GM23338 (cell line): ENCODE measurements at regions not wholly inside any gene's neighbourhood (a gene's known extent, or its start where the extent isn't known, plus 50 kb on each side); places are given as distances from the start of the nearest gene placed in this dataset.

Experiments used
- ATAC-seq: fragments of 200-7000 bp; cut with Tn5 transposase; 3 replicates; pipeline ENCODE4 v1.9.1; 2020
- DNase-seq: peaks from one replicate; pipeline ENCODE4 v3.0.0-alpha.2; 2015; ENCODE audit warnings: low spot score
- H2AFZ ChIP-seq: fragments of 200-600 bp; sonication (generic); 2 replicates; pipeline ENCODE4 v1.8.0; 2016; ENCODE audit warnings: antibody characterized with exemption, mild to moderate bottlenecking, moderate library complexity
- H3F3A ChIP-seq: fragments of 200-600 bp; sonication (generic); replicated peaks from 2 replicates; pipeline ENCODE4 v1.8.0; 2017; ENCODE audit warnings: antibody characterized with exemption, mixed run types, low read depth
- H3K27ac ChIP-seq: fragments of 200-600 bp; sonication (generic); 2 replicates; pipeline ENCODE4 v1.6.1; 2016; ENCODE audit warnings: low read depth
- H3K27me3 ChIP-seq: fragments of 200-600 bp; sonication (generic); 2 replicates; pipeline ENCODE4 v1.8.0; 2016; ENCODE audit warnings: mild to moderate bottlenecking, mixed run types, moderate library complexity; ENCODE audit not compliant: insufficient read depth
- H3K36me3 ChIP-seq: fragments of 200-600 bp; sonication (generic); 2 replicates; pipeline ENCODE4 v1.8.0; 2016; ENCODE audit warnings: mild to moderate bottlenecking; ENCODE audit not compliant: insufficient read depth
- H3K4me1 ChIP-seq: fragments of 200-600 bp; sonication (generic); 2 replicates; pipeline ENCODE4 v1.8.0; 2016; ENCODE audit warnings: mild to moderate bottlenecking, moderate library complexity; ENCODE audit not compliant: insufficient read depth
- H3K4me2 ChIP-seq: fragments of 200-600 bp; sonication (generic); 2 replicates; pipeline ENCODE4 v1.7.1; 2017; ENCODE audit warnings: mixed run types
- H3K4me3 ChIP-seq: fragments of 200-600 bp; sonication (generic); 2 replicates; pipeline ENCODE4 v1.6.1; 2016; ENCODE audit warnings: mixed run types
- H3K79me2 ChIP-seq: fragments of 200-600 bp; sonication (generic); replicated peaks from 2 replicates; pipeline ENCODE4 v1.8.0; 2017; ENCODE audit warnings: mild to moderate bottlenecking; ENCODE audit not compliant: insufficient read depth
- H3K9me2 ChIP-seq: fragments of 200-600 bp; sonication (generic); 2 replicates; pipeline ENCODE4 v1.8.0; 2017; ENCODE audit not compliant: insufficient read depth
- H4K20me1 ChIP-seq: fragments of 200-600 bp; sonication (generic); replicated peaks from 2 replicates; pipeline ENCODE4 v1.8.0; 2017; ENCODE audit warnings: mild to moderate bottlenecking; ENCODE audit not compliant: insufficient read depth
- H3K27ac Mint-ChIP-seq: 2 replicates; pipeline ENCODE4 v1.8.0; 2020; ENCODE audit warnings: inconsistent platforms, mild to moderate bottlenecking, moderate library complexity, mixed read lengths
- H3K27me3 Mint-ChIP-seq: 3 replicates; pipeline ENCODE4 v1.8.0; 2022; ENCODE audit warnings: low read depth, mild to moderate bottlenecking, moderate library complexity, mixed read lengths, inconsistent platforms; ENCODE audit not compliant: insufficient read depth, poor library complexity
- H3K36me3 Mint-ChIP-seq: 3 replicates; pipeline ENCODE4 v1.8.0; 2021; ENCODE audit warnings: low read depth, mild to moderate bottlenecking, inconsistent platforms, moderate library complexity, mixed read lengths
- H3K4me1 Mint-ChIP-seq: 3 replicates; pipeline ENCODE4 v1.8.0; 2020; ENCODE audit warnings: mild to moderate bottlenecking, inconsistent platforms, mixed read lengths
- H3K4me3 Mint-ChIP-seq: 3 replicates; pipeline ENCODE4 v1.8.0; 2021; ENCODE audit warnings: moderate library complexity, mild to moderate bottlenecking, inconsistent platforms, mixed read lengths
- H3K9me3 Mint-ChIP-seq: 3 replicates; pipeline ENCODE4 v1.8.0; 2020; ENCODE audit warnings: moderate library complexity, mild to moderate bottlenecking, inconsistent platforms, mixed read lengths
- CREB1 ChIP-seq: fragments of 250-450 bp; sonication (Bioruptor Pico); IDR thresholded peaks from 2 replicates; pipeline ENCODE4 v1.5.0; 2020; ENCODE audit warnings: low read depth, mild to moderate bottlenecking, moderate library complexity
- EZH2 ChIP-seq: fragments of 200-600 bp; sonication (generic); IDR thresholded peaks from one replicate; pipeline ENCODE4 v1.8.0; 2017; ENCODE audit warnings: antibody characterized with exemption, mild to moderate bottlenecking, low read depth; ENCODE audit not compliant: unreplicated experiment
- EZH2phosphoT487 ChIP-seq: fragments of 200-600 bp; sonication (generic); IDR thresholded peaks from one replicate; pipeline ENCODE4 v1.8.1; 2018; ENCODE audit warnings: antibody characterized with exemption; ENCODE audit not compliant: unreplicated experiment
- JUNB ChIP-seq: IDR thresholded peaks from one replicate; pipeline ENCODE4 v1.6.1; 2016; ENCODE audit warnings: antibody characterized with exemption; ENCODE audit not compliant: unreplicated experiment
- NANOG ChIP-seq: IDR thresholded peaks from 2 replicates; pipeline ENCODE4 v1.6.1; 2016; ENCODE audit warnings: antibody characterized with exemption, borderline replicate concordance
- POLR2AphosphoS5 ChIP-seq: IDR thresholded peaks from 2 replicates; pipeline ENCODE4 v1.6.1; 2016; ENCODE audit warnings: antibody characterized with exemption, low read depth
- STAT1 ChIP-seq: IDR thresholded peaks from one replicate; pipeline ENCODE4 v1.6.1; 2016; ENCODE audit warnings: antibody characterized with exemption; ENCODE audit not compliant: unreplicated experiment
- ZNF114 ChIP-seq: fragments of 250-450 bp; sonication (Bioruptor Pico); IDR thresholded peaks from 2 replicates; pipeline ENCODE4 v1.5.0; 2020; ENCODE audit warnings: mild to moderate bottlenecking, moderate library complexity
- ZNF331 ChIP-seq: fragments of 250-450 bp; sonication (Bioruptor Pico); IDR thresholded peaks from 2 replicates; pipeline ENCODE4 v1.5.0; 2020; ENCODE audit warnings: low read depth, mild to moderate bottlenecking, moderate library complexity
- TF ChIP-seq, protein P1 (sequence below), 2 experiments: fragments of 200-600 bp in 1 of 2; sonication (generic) in 1 of 2; conservative IDR thresholded peaks; 2 replicates each; pipeline versions ENCODE4 v1.5.1 to v1.6.1; 2016 to 2017; ENCODE audit warnings: antibody characterized with exemption in 2 of 2, low read depth in 2 of 2, mild to moderate bottlenecking in 2 of 2, moderate library complexity in 1 of 2
- TF ChIP-seq, protein P2 (sequence below): IDR thresholded peaks from one replicate; pipeline ENCODE4 v1.6.1; 2018; ENCODE audit warnings: antibody characterized with exemption; ENCODE audit not compliant: unreplicated experiment
- TF ChIP-seq, protein P3 (sequence below): fragments of 250-450 bp; sonication (Bioruptor Pico); IDR thresholded peaks from 2 replicates; pipeline ENCODE4 v1.5.0; 2020; ENCODE audit warnings: mild to moderate bottlenecking, moderate library complexity
- TF ChIP-seq, protein P4 (sequence below): IDR thresholded peaks from 2 replicates; pipeline ENCODE4 v1.6.1; 2016; ENCODE audit warnings: antibody characterized with exemption

DNA sequence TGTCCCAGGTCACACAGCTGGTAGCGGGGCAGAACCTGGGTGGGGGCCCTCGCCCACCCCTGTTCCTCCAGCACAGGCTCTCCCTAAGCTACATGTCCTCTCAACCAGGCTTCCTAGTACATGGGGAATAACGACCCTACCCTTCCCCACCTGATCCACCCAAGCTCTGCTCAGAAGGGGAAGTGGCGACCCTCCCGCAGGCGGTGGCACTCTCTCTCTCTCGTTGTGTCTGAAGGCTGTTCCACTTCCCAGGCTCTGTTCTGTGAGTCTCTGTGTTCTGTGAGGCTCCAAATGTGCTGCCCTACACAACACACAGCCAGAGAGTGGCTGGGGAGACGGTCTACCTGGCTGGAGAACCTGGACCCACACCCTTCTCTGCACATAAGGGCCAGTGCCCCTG, 135.8 kb downstream of the COPS8 start:
- Mint-ChIP-seq H3K9me3 (peaks cover 2% of the 10 kb centered on the region; the same call in 2 of the 3 replicates), H3K4me1 (peaks cover 32% of the 10 kb centered on the region), H3K27ac (no peak overlapping the region), H3K36me3 (no peaks in the 10 kb centered on the region; the same call in 2 of the 3 replicates), H3K27me3 (peaks cover 4% of the 10 kb centered on the region), H3K4me3 (no peak overlapping the region)
- Histone ChIP-seq H2AFZ (peak overlapping the region; percentile 74; the same call in 1 of the 2 replicates), H3K27me3 (no peaks in the 10 kb centered on the region), H3K27ac (no peak overlapping the region), H3K4me3 (no peak overlapping the region), H3K9me2 (peaks cover 8% of the 10 kb centered on the region; the same call in 1 of the 2 replicates), H3K4me1 (peaks cover 12% of the 10 kb centered on the region; the same call in 1 of the 2 replicates), H4K20me1 (no peaks in the 10 kb centered on the region), H3K36me3 (no peaks in the 10 kb centered on the region), H3F3A (no peaks in the 10 kb centered on the region), H3K79me2 (no peaks in the 10 kb centered on the region), H3K4me2 (no peak overlapping the region)
- DNase-seq (no peak), ATAC-seq (peak; percentile 46)
- TF ChIP-seq, protein P1, sequence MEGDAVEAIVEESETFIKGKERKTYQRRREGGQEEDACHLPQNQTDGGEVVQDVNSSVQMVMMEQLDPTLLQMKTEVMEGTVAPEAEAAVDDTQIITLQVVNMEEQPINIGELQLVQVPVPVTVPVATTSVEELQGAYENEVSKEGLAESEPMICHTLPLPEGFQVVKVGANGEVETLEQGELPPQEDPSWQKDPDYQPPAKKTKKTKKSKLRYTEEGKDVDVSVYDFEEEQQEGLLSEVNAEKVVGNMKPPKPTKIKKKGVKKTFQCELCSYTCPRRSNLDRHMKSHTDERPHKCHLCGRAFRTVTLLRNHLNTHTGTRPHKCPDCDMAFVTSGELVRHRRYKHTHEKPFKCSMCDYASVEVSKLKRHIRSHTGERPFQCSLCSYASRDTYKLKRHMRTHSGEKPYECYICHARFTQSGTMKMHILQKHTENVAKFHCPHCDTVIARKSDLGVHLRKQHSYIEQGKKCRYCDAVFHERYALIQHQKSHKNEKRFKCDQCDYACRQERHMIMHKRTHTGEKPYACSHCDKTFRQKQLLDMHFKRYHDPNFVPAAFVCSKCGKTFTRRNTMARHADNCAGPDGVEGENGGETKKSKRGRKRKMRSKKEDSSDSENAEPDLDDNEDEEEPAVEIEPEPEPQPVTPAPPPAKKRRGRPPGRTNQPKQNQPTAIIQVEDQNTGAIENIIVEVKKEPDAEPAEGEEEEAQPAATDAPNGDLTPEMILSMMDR (conservative IDR thresholded peaks at IDR 0.05; ENCODE audit: low read depth in 2 of 2) = no peak
- TF ChIP-seq EZH2 (no peak), NANOG (no peak), JUNB (no peak), ZNF331 (CRISPR knock-in tag) (no peak), POLR2AphosphoS5 (no peak), STAT1 (no peak), EZH2phosphoT487 (no peak), ZNF114 (CRISPR knock-in tag) (no peak), CREB1 (CRISPR knock-in tag) (no peak)
- TF ChIP-seq, protein P2, sequence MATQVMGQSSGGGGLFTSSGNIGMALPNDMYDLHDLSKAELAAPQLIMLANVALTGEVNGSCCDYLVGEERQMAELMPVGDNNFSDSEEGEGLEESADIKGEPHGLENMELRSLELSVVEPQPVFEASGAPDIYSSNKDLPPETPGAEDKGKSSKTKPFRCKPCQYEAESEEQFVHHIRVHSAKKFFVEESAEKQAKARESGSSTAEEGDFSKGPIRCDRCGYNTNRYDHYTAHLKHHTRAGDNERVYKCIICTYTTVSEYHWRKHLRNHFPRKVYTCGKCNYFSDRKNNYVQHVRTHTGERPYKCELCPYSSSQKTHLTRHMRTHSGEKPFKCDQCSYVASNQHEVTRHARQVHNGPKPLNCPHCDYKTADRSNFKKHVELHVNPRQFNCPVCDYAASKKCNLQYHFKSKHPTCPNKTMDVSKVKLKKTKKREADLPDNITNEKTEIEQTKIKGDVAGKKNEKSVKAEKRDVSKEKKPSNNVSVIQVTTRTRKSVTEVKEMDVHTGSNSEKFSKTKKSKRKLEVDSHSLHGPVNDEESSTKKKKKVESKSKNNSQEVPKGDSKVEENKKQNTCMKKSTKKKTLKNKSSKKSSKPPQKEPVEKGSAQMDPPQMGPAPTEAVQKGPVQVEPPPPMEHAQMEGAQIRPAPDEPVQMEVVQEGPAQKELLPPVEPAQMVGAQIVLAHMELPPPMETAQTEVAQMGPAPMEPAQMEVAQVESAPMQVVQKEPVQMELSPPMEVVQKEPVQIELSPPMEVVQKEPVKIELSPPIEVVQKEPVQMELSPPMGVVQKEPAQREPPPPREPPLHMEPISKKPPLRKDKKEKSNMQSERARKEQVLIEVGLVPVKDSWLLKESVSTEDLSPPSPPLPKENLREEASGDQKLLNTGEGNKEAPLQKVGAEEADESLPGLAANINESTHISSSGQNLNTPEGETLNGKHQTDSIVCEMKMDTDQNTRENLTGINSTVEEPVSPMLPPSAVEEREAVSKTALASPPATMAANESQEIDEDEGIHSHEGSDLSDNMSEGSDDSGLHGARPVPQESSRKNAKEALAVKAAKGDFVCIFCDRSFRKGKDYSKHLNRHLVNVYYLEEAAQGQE = no peak
- TF ChIP-seq, protein P3, sequence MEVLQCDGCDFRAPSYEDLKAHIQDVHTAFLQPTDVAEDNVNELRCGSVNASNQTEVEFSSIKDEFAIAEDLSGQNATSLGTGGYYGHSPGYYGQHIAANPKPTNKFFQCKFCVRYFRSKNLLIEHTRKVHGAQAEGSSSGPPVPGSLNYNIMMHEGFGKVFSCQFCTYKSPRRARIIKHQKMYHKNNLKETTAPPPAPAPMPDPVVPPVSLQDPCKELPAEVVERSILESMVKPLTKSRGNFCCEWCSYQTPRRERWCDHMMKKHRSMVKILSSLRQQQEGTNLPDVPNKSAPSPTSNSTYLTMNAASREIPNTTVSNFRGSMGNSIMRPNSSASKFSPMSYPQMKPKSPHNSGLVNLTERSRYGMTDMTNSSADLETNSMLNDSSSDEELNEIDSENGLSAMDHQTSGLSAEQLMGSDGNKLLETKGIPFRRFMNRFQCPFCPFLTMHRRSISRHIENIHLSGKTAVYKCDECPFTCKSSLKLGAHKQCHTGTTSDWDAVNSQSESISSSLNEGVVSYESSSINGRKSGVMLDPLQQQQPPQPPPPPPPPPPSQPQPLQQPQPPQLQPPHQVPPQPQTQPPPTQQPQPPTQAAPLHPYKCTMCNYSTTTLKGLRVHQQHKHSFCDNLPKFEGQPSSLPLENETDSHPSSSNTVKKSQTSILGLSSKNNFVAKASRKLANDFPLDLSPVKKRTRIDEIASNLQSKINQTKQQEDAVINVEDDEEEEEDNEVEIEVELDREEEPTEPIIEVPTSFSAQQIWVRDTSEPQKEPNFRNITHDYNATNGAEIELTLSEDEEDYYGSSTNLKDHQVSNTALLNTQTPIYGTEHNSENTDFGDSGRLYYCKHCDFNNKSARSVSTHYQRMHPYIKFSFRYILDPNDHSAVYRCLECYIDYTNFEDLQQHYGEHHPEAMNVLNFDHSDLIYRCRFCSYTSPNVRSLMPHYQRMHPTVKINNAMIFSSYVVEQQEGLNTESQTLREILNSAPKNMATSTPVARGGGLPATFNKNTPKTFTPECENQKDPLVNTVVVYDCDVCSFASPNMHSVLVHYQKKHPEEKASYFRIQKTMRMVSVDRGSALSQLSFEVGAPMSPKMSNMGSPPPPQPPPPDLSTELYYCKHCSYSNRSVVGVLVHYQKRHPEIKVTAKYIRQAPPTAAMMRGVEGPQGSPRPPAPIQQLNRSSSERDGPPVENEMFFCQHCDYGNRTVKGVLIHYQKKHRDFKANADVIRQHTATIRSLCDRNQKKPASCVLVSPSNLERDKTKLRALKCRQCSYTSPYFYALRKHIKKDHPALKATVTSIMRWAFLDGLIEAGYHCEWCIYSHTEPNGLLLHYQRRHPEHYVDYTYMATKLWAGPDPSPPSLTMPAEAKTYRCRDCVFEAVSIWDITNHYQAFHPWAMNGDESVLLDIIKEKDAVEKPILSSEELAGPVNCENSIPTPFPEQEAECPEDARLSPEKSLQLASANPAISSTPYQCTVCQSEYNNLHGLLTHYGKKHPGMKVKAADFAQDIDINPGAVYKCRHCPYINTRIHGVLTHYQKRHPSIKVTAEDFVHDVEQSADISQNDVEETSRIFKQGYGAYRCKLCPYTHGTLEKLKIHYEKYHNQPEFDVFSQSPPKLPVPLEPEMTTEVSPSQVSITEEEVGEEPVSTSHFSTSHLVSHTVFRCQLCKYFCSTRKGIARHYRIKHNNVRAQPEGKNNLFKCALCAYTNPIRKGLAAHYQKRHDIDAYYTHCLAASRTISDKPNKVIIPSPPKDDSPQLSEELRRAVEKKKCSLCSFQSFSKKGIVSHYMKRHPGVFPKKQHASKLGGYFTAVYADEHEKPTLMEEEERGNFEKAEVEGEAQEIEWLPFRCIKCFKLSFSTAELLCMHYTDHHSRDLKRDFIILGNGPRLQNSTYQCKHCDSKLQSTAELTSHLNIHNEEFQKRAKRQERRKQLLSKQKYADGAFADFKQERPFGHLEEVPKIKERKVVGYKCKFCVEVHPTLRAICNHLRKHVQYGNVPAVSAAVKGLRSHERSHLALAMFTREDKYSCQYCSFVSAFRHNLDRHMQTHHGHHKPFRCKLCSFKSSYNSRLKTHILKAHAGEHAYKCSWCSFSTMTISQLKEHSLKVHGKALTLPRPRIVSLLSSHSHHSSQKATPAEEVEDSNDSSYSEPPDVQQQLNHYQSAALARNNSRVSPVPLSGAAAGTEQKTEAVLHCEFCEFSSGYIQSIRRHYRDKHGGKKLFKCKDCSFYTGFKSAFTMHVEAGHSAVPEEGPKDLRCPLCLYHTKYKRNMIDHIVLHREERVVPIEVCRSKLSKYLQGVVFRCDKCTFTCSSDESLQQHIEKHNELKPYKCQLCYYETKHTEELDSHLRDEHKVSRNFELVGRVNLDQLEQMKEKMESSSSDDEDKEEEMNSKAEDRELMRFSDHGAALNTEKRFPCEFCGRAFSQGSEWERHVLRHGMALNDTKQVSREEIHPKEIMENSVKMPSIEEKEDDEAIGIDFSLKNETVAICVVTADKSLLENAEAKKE = no peak
- TF ChIP-seq, protein P4, sequence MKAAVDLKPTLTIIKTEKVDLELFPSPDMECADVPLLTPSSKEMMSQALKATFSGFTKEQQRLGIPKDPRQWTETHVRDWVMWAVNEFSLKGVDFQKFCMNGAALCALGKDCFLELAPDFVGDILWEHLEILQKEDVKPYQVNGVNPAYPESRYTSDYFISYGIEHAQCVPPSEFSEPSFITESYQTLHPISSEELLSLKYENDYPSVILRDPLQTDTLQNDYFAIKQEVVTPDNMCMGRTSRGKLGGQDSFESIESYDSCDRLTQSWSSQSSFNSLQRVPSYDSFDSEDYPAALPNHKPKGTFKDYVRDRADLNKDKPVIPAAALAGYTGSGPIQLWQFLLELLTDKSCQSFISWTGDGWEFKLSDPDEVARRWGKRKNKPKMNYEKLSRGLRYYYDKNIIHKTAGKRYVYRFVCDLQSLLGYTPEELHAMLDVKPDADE = no peak
